ENCODE measurements at regions not wholly inside any gene's neighbourhood (a gene's known extent, or its start where the extent isn't known, plus 50 kb on each side); places are given as distances from the start of the nearest gene placed in this dataset.

DNA sequence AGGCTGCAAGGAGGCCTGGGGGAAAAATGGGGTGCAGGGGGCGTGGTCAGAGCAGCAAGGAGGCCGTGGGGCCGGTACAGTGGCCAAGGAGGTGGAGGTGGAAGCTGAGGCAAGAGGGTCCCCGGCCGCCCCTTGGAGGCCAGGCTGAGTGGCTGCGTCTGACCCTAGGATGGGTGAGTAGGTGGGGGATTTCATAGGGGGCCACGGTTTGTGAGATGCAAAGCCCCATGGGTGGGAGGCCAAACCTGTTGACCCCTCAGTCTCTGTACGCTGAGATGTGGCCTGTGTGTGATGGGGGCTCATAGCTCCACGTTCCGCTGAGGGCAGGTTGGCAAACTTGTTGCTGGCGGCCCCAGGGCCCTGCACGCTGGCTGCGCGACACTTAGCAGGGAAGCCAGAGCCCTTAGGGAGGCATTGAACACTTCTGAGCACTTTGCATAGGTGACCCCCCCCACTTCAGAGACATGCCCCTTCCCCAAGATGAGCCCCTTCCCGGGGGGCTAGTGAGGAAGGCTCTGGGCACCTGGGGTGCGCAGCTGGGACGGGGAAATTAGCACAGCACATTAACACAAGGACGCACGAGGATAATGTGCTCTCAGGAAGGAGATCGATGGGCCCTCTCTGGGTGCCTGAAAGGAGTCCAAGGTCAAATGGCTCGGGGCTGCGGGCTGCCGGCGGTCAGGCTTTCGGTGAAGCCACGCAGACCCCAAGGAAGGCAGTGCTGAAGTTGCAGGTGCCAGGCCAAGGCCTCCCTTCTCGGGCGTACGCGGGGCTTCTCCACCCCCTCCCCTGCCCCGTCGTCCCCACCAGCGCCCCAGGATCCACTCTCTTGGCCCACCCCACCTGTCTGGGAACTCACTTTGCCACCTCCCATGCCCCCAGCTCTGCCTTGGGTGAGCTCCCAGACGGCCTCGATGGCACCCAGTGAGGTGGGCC lies 107.4 kb downstream of the HMX1 start:
- Histone ChIP-seq H3K56ac (replicated peaks; ENCODE audit: insufficient read length, low read depth, low read length) (no peak overlapping the region), H3K79me1 (ENCODE audit: low read depth, low read length) (no peaks in the 10 kb centered on the region), H2BK20ac (ENCODE audit: low read length) (no peak overlapping the region), H4K8ac (ENCODE audit: extremely low read depth, insufficient read depth, low read length) (peak overlapping the region; percentile 51; the same call in 1 of the 2 replicates), H4K20me1 (replicated peaks in 1 of 2; ENCODE audit: control insufficient read depth in 1 of 2, insufficient read depth in 2 of 2, low read length in 2 of 2) (no peaks in the 10 kb centered on the region), H2AFZ (ENCODE audit: low read length) (no peak overlapping the region), H3K36me3 (ENCODE audit: control insufficient read depth in 2 of 4, insufficient read depth in 4 of 4, low read length in 3 of 4) (no peaks in the 10 kb centered on the region; a peak in 1 of 8 replicates), H3K9me3 (ENCODE audit: insufficient read depth in 2 of 2, low read depth in 1 of 2, low read length in 1 of 2) (no peaks in the 10 kb centered on the region), H3K27ac (ENCODE audit: low read depth, low read length) (no peak overlapping the region), H3K4me1 (replicated peaks in 1 of 4; ENCODE audit: control insufficient read depth in 3 of 4, insufficient read depth in 4 of 4, low read length in 3 of 4) (no peaks in the 10 kb centered on the region; a peak in 1 of 7 replicates), H3K9ac (replicated peaks in 1 of 4; ENCODE audit: extremely low read depth in 1 of 4, low read depth in 3 of 4, low read length in 3 of 4) (no peak overlapping the region), H2BK5ac (ENCODE audit: low read depth, low read length) (no peak overlapping the region), H4K91ac (replicated peaks; ENCODE audit: insufficient read length, low read length) (no peak overlapping the region), H3K27me3 (replicated peaks in 1 of 4; ENCODE audit: control insufficient read depth in 3 of 4, extremely low read depth in 1 of 4, insufficient read depth in 3 of 4, low read length in 3 of 4) (no peaks in the 10 kb centered on the region), H3K79me2 (ENCODE audit: control insufficient read depth in 1 of 2, insufficient read depth in 2 of 2, low read length in 2 of 2) (no peaks in the 10 kb centered on the region), H3K14ac (ENCODE audit: insufficient read length) (no peak overlapping the region), H2BK120ac (replicated peaks; ENCODE audit: low read depth, low read length) (no peak overlapping the region), H3K23ac (ENCODE audit: insufficient read length) (no peak overlapping the region), H2BK12ac (ENCODE audit: low read depth, low read length) (no peak overlapping the region), H4K5ac (ENCODE audit: insufficient read length, low read depth, low read length) (no peak overlapping the region), H3K4me3 (ENCODE audit: extremely low read depth in 1 of 4, insufficient read depth in 2 of 4, low read depth in 3 of 4, low read length in 4 of 4) (no peak overlapping the region), H2AK5ac (ENCODE audit: low read depth, low read length) (no peak overlapping the region), H3K23me2 (ENCODE audit: low read depth, low read length) (no peaks in the 10 kb centered on the region), H3K18ac (ENCODE audit: extremely low read depth, low read length) (no peak overlapping the region), H3K4me2 (ENCODE audit: insufficient read depth in 1 of 2, low read depth in 2 of 2, low read length in 2 of 2) (no peak overlapping the region), H2BK15ac (ENCODE audit: low read length) (no peak overlapping the region), H3K4ac (replicated peaks; ENCODE audit: insufficient read length, low read depth, low read length) (no peak overlapping the region)
- POLR2A ChIA-PET (ENCODE audit: partially characterized antibody): no interaction called here
- TF ChIP-seq, protein P1, sequence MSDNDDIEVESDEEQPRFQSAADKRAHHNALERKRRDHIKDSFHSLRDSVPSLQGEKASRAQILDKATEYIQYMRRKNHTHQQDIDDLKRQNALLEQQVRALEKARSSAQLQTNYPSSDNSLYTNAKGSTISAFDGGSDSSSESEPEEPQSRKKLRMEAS (IDR thresholded peaks at IDR 0.05): no peak
- TF ChIP-seq TAF7 (optimal IDR thresholded peaks at IDR 0.05; ENCODE audit: borderline replicate concordance, low read depth, low read length) (no peak), RXRA (IDR thresholded peaks at IDR 0.05; ENCODE audit: insufficient read depth, low read depth, low read length) (no peak), SP4 (IDR thresholded peaks at IDR 0.05; ENCODE audit: low read length) (no peak), KDM5A (IDR thresholded peaks at IDR 0.05; ENCODE audit: low read length) (no peak)
- FAIRE-seq (no peak), DNase-seq (ENCODE audit: low read depth in 1 of 2, low spot score in 2 of 2) (no peak)
- CTCF ChIA-PET (ENCODE audit: partially characterized antibody): no interaction called here
- WGBS, 2 experiments (ENCODE audit: extremely low coverage in 1 of 2, insufficient coverage in 1 of 2, insufficient read length in 1 of 2, insufficient replicate concordance in 2 of 2, low coverage in 1 of 2, low lambda C conversion rate in 2 of 2, missing lambda C conversion rate in 1 of 2): 89% methylated on average over 28 of the region's 35 CpGs; no CpG with 5 or more reads in 1 of the 2 experiments

All from H1 (cell line).